ENCODE measurements at regions not wholly inside any gene's neighbourhood (a gene's known extent, or its start where the extent isn't known, plus 50 kb on each side); places are given as distances from the start of the nearest gene placed in this dataset.
A peak's percentile ranks its signal among the peaks of the same experiment; 100 is the strongest.

- no peak for DNase-seq
These were observed 137.8 kb upstream of the GYPC start for GRCh38 chr2:126518196-126518595.

DNA sequence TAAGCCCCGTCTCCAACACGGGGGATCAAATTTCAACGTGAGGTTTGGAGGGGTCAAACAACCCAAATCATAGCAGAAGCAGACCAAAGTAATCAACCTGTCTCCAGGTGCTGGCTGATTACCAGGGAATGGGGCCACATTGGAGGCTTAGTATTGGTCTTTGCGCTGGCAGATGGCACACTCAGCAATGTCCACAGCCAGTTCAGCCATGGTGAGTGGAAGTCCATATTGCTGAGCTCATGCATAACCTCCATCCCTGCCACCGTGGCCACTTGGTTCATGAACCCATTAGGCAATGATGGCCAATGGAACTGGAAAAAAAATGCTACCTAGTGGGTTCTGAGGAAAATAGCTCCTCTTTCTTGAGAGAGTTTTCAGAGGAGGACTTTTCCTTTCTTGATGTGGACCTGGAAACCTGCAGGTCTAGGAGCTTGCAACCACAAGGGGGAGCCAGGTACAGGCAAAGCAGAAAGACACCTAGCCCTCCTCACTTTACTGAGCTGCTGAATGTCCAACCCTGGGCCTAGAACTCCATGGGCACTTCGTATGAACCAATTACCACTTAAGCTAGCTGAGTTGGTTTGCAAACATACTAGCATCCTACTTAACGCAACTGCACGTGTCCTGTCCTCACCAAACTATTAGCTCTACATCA lies 128.0 kb upstream of the GYPC start:
- DNase-seq: peak; percentile 7

GRCh38 chr2:126531029-126531428 lies 124.9 kb upstream of the GYPC start:
- no peak for DNase-seq

- no peak for DNase-seq
These were observed 121.5 kb upstream of the GYPC start for GRCh38 chr2:126534478-126534877.

GRCh38 chr2:126535408-126535807 lies 120.5 kb upstream of the GYPC start:
- DNase-seq: no peak

- no peak for DNase-seq
These were observed 119.3 kb upstream of the GYPC start for GRCh38 chr2:126536605-126537200.

DNA sequence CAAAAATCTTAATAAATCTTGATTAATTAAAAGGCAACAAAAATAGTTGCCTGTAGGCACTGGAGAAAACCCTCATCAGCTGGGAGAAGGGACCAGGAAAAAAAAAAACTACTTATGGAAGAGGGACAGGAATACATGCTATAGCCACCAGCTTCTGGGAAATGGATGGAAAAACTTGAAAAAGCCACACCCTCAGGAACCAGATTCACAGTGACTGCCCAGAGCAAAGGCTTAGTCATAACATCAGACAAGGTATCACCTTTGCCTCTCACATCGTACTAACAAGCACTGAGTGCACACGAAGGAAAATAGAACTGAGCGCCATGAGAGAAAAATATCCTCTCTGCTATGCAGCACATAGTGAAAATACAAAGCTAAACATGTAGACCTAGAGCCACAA lies 116.9 kb upstream of the GYPC start:
- no peak for DNase-seq

DNA sequence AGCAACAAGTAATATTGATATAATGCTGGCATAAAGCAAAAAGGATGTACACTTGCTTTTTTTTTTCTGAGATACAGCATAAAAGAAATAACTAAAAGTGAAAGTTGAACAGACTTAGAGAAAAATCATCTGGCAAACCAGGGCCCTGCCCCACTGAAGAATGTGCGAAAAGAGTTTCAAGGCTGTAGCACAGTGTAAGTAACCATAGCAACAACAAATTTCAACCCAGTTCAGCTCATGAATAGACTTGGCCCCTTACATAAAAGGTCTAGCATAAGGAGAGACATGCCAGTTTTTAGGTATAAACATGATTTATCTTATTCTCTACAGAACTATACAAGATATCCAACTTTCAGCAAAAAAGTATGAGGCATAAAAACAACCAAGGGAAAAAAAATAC lies 113.7 kb upstream of the GYPC start:
- DNase-seq: no peak

DNA sequence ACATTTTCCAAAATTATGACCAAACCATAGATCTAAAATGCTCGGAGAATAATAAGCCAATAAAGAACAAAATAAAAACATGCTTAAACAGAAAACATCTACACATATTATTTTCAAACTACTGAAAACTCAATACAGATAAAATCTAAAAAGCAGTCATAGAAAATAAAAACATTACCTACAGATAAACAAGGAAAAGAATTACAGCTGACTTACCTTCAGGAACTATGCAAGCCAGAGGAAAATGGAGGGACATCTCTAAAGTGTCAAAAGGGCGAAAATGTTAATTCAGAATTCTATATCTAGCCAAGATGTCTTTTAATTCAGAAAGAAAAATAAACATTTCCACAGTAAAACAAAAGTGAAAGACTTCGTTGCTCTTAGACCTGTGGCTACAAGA lies 112.9 kb upstream of the GYPC start:
- no peak for DNase-seq

DNA sequence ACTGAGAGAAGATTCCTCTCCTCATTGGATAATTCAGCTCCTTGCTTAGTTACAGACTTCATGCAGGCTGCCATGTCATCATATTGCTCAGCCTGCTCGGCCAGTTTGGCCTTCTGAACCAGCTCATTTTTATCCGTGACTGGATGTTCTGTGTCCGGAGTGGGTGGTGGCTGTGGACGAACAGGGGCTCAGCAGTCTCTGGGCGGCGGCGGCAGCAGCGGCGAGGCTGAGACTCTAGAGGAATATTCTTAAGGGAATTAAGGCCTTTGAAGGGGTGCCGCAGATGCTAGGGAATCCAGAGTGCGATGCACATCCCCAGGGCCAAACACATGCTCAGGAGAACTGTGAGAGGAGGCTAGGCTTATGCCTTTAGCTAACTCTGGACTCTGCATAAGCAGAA lies 97.9 kb upstream of the GYPC start:
- DNase-seq: no peak

GRCh38 chr2:126568734-126569133 lies 87.2 kb upstream of the GYPC start:
- DNase-seq: no peak

GRCh38 chr2:126571403-126571802 lies 84.6 kb upstream of the GYPC start:
- DNase-seq: no peak

DNA sequence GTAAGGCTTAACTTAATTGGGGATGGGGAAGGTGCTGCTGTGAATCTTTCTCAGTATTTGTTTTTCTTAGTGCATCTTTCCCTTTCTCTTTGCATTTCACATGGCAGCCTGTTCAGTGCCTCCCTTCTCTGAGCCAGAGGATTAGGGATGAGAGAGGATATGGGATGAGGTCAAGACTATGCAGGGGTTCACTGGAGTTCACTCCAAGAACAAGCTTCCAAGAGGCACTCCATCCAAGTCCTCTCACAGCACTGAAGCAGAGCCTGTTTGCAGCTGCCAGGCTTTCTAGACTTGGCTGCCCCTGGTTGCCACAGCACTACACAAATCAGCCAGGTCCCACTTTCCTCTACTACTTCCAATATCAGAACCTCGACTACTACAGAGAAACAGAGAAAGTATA lies 80.3 kb upstream of the GYPC start:
- DNase-seq: no peak

GRCh38 chr2:126579868-126580267 lies 76.1 kb upstream of the GYPC start:
- no peak for DNase-seq

- DNase-seq: no peak
These were observed 69.6 kb upstream of the GYPC start for GRCh38 chr2:126586317-126586716.

DNA sequence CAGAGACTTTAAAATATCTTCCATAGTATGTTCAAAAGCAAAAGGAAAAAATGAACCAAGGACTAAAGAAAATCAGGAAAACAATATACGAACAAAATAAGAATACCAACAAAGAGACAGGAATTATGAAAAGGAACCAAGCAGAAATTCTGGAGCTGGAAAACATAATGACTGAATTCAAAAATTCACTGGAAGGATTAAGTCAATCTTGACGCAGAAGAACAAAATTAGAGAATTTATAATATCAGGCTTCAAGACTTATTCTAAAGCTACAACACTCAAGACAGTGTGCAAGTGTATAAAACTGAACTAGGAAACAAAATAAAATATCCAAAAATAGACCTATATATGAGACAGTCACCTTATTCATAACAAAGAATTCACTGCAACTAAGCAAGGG lies 56.9 kb upstream of the GYPC start:
- no peak for DNase-seq

- no peak for DNase-seq
These were observed 55.2 kb upstream of the GYPC start for GRCh38 chr2:126600742-126601141.

GRCh38 chr2:126602334-126602733 lies 53.6 kb upstream of the GYPC start:
- no peak for DNase-seq
